SK-N-SH treated with all-trans-retinoic acid at 6 μM for 48 hours (cell line): ENCODE measurements at regions not wholly inside any gene's neighbourhood (a gene's known extent, or its start where the extent isn't known, plus 50 kb on each side); places are given as distances from the start of the nearest gene placed in this dataset.

ENCODE experiments used
- ATAC-seq: fragments of 200-7000 bp; cut with Tn5 transposase; 3 replicates; pipeline ENCODE4 v1.9.1; 2020; ENCODE audit warnings: mild to moderate bottlenecking, moderate library complexity
- ARNTL ChIP-seq: fragments of 450-650 bp; formaldehyde crosslinking; IDR thresholded peaks from 2 replicates; pipeline ENCODE4 v1.5.0; 2020; ENCODE audit warnings: low read depth, mild to moderate bottlenecking, moderate library complexity, borderline replicate concordance
- CREB5 ChIP-seq: fragments of 250-450 bp; sonication (Bioruptor Pico); IDR thresholded peaks from 2 replicates; pipeline ENCODE4 v1.5.1; 2020; ENCODE audit warnings: low read depth, mild to moderate bottlenecking, moderate library complexity
- CSRNP3 ChIP-seq: fragments of 250-450 bp; sonication (Bioruptor Pico); IDR thresholded peaks from 2 replicates; pipeline ENCODE4 v1.5.1; 2021; ENCODE audit warnings: mild to moderate bottlenecking, moderate library complexity
- ESRRG ChIP-seq: fragments of 250-450 bp; sonication (Bioruptor Pico); IDR thresholded peaks from 2 replicates; pipeline ENCODE4 v1.6.1; 2021; ENCODE audit warnings: mild to moderate bottlenecking
- OSR1 ChIP-seq: fragments of 250-450 bp; sonication (Bioruptor Pico); IDR thresholded peaks from 2 replicates; pipeline ENCODE4 v1.8.0; 2022; ENCODE audit warnings: moderate library complexity, mild to moderate bottlenecking, inconsistent platforms
- PATZ1 ChIP-seq: fragments of 250-450 bp; sonication (Bioruptor Pico); IDR thresholded peaks from 2 replicates; pipeline ENCODE4 v1.8.0; 2020; ENCODE audit warnings: mild to moderate bottlenecking, moderate library complexity, borderline replicate concordance
- POU6F1 ChIP-seq: fragments of 250-450 bp; sonication (Bioruptor Pico); IDR thresholded peaks from 2 replicates; pipeline ENCODE4 v1.8.0; 2021; ENCODE audit warnings: low read depth, mild to moderate bottlenecking, moderate library complexity, borderline replicate concordance
- PPARA ChIP-seq: fragments of 250-450 bp; sonication (Bioruptor Pico); IDR thresholded peaks from 2 replicates; pipeline ENCODE4 v1.5.0; 2020; ENCODE audit warnings: mild to moderate bottlenecking, borderline replicate concordance
- RARB ChIP-seq: fragments of 250-450 bp; sonication (Bioruptor Pico); IDR thresholded peaks from 2 replicates; pipeline ENCODE4 v1.8.0; 2021; ENCODE audit warnings: mild to moderate bottlenecking, moderate library complexity
- SNAI2 ChIP-seq: fragments of 250-450 bp; sonication (Bioruptor Pico); IDR thresholded peaks from 2 replicates; pipeline ENCODE4 v1.5.0; 2020; ENCODE audit warnings: mild to moderate bottlenecking, moderate library complexity
- TCF4 ChIP-seq: fragments of 250-450 bp; sonication (Bioruptor Pico); IDR thresholded peaks from 2 replicates; pipeline ENCODE4 v1.8.0; 2021; ENCODE audit warnings: mild to moderate bottlenecking, moderate library complexity, borderline replicate concordance
- TOX ChIP-seq: fragments of 250-450 bp; sonication (Bioruptor Pico); IDR thresholded peaks from 2 replicates; pipeline ENCODE4 v1.8.0; 2021; ENCODE audit warnings: mild to moderate bottlenecking, moderate library complexity, borderline replicate concordance
- TSHZ2 ChIP-seq: fragments of 250-450 bp; sonication (Bioruptor Pico); IDR thresholded peaks from 2 replicates; pipeline ENCODE4 v1.5.0; 2020; ENCODE audit warnings: mild to moderate bottlenecking, moderate library complexity
- ZC3H10 ChIP-seq: fragments of 250-450 bp; sonication (Bioruptor Pico); IDR thresholded peaks from 2 replicates; pipeline ENCODE4 v1.5.1; 2021; ENCODE audit warnings: mild to moderate bottlenecking, moderate library complexity
- ZFP3 ChIP-seq: fragments of 250-450 bp; sonication (Bioruptor Pico); IDR thresholded peaks from 2 replicates; pipeline ENCODE4 v1.5.0; 2020; ENCODE audit warnings: mild to moderate bottlenecking, moderate library complexity
- ZFP30 ChIP-seq: fragments of 450-650 bp; formaldehyde crosslinking; IDR thresholded peaks from 2 replicates; pipeline ENCODE4 v1.5.0; 2022; ENCODE audit warnings: mild to moderate bottlenecking, moderate library complexity
- ZNF565 ChIP-seq: fragments of 450-650 bp; formaldehyde crosslinking; conservative IDR thresholded peaks from 2 replicates; pipeline ENCODE4 v1.5.0; 2020; ENCODE audit warnings: low read depth, mild to moderate bottlenecking, moderate library complexity
- ZNF70 ChIP-seq: fragments of 450-650 bp; formaldehyde crosslinking; IDR thresholded peaks from 2 replicates; pipeline ENCODE4 v1.5.0; 2020; ENCODE audit warnings: mild to moderate bottlenecking, moderate library complexity
- ZNF8 ChIP-seq: fragments of 450-650 bp; formaldehyde crosslinking; IDR thresholded peaks from 2 replicates; pipeline ENCODE4 v1.5.0; 2020; ENCODE audit warnings: mild to moderate bottlenecking, moderate library complexity

GRCh38 chr14:84131924-84132323 lies 1398.0 kb upstream of the FLRT2 start (continued):
- no peak for TF ChIP-seq CSRNP3 (CRISPR knock-in tag)

- no peak for TF ChIP-seq ZNF70 (CRISPR knock-in tag)
- ATAC-seq, result no peak
Observed at GRCh38 chr14:84144166-84144565, 1385.8 kb upstream of the FLRT2 start.

GRCh38 chr14:84152452-84152851 lies 1377.5 kb upstream of the FLRT2 start:
- ATAC-seq, result no peak
- TF ChIP-seq SNAI2 (CRISPR knock-in tag) (no peak), OSR1 (CRISPR knock-in tag) (no peak), PPARA (CRISPR knock-in tag) (no peak), PATZ1 (CRISPR knock-in tag) (no peak), RARB (no peak), CSRNP3 (CRISPR knock-in tag) (no peak), CREB5 (no peak), ARNTL (CRISPR knock-in tag) (no peak)

GRCh38 chr14:84162633-84163032 lies 1367.3 kb upstream of the FLRT2 start:
- ATAC-seq, result no peak

More at GRCh38 chr14:84162633-84163032, 1367.3 kb upstream of the FLRT2 start:
- TF ChIP-seq POU6F1 (CRISPR knock-in tag), result no peak
- TF ChIP-seq ESRRG (CRISPR knock-in tag), result no peak
- no peak for TF ChIP-seq ZNF565
- no peak for TF ChIP-seq RARB
- no peak for TF ChIP-seq CSRNP3 (CRISPR knock-in tag)
- no peak for TF ChIP-seq ZNF8 (CRISPR knock-in tag)
- no peak for TF ChIP-seq ZC3H10 (CRISPR knock-in tag)
- no peak for TF ChIP-seq TOX (CRISPR knock-in tag)
- no peak for TF ChIP-seq TCF4
- TF ChIP-seq TSHZ2, result no peak
- no peak for TF ChIP-seq ZFP30 (CRISPR knock-in tag)
- TF ChIP-seq ZFP3, result no peak
- no peak for TF ChIP-seq OSR1 (CRISPR knock-in tag)
